GM12872 (cell line): ENCODE measurements at regions not wholly inside any gene's neighbourhood (a gene's known extent, or its start where the extent isn't known, plus 50 kb on each side); places are given as distances from the start of the nearest gene placed in this dataset.

Experiments used
- TF ChIP-seq, protein P1 (sequence below): IDR thresholded peaks from 3 replicates; pipeline ENCODE4 v1.5.1; 2011; ENCODE audit warnings: low read depth, mild to moderate bottlenecking, low read length, moderate library complexity; ENCODE audit not compliant: insufficient read depth

GRCh38 chr20:55205665-55206064 is 730.3 kb downstream of the DOK5 start:
- TF ChIP-seq, protein P1, sequence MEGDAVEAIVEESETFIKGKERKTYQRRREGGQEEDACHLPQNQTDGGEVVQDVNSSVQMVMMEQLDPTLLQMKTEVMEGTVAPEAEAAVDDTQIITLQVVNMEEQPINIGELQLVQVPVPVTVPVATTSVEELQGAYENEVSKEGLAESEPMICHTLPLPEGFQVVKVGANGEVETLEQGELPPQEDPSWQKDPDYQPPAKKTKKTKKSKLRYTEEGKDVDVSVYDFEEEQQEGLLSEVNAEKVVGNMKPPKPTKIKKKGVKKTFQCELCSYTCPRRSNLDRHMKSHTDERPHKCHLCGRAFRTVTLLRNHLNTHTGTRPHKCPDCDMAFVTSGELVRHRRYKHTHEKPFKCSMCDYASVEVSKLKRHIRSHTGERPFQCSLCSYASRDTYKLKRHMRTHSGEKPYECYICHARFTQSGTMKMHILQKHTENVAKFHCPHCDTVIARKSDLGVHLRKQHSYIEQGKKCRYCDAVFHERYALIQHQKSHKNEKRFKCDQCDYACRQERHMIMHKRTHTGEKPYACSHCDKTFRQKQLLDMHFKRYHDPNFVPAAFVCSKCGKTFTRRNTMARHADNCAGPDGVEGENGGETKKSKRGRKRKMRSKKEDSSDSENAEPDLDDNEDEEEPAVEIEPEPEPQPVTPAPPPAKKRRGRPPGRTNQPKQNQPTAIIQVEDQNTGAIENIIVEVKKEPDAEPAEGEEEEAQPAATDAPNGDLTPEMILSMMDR: no peak

GRCh38 chr20:55200317-55200716 is 724.9 kb downstream of the DOK5 start:
- TF ChIP-seq, protein P1: no peak

GRCh38 chr20:55194947-55195346 is 719.6 kb downstream of the DOK5 start:
- TF ChIP-seq, protein P1: no peak

GRCh38 chr20:55186228-55186627 is 710.8 kb downstream of the DOK5 start:
- TF ChIP-seq, protein P1: no peak

- TF ChIP-seq, protein P1: no peak
Measured at GRCh38 chr20:55175081-55175480, 699.7 kb downstream of the DOK5 start.

- TF ChIP-seq, protein P1: no peak
Measured at GRCh38 chr20:55174635-55175034, 699.2 kb downstream of the DOK5 start.

- TF ChIP-seq, protein P1: no peak
Measured at GRCh38 chr20:55174172-55174571, 698.8 kb downstream of the DOK5 start.

- TF ChIP-seq, protein P1: no peak
Measured at GRCh38 chr20:55173601-55174000, 698.2 kb downstream of the DOK5 start.
